ENCODE measurements at regions not wholly inside any gene's neighbourhood (a gene's known extent, or its start where the extent isn't known, plus 50 kb on each side); places are given as distances from the start of the nearest gene placed in this dataset.

- TF ChIP-seq CTCF (IDR thresholded peaks at IDR 0.05; ENCODE audit: low read depth, low read length, poor library complexity, severe bottlenecking): no peak
- Histone ChIP-seq H3K9me2 (replicated peaks; ENCODE audit: control insufficient read depth, low read length) (no peaks in the 10 kb centered on the region), H3F3A (ENCODE audit: control insufficient read depth, insufficient read depth) (no peaks in the 10 kb centered on the region), H3K4me1 (ENCODE audit: control insufficient read depth, low read length) (no peaks in the 10 kb centered on the region), H4K20me1 (ENCODE audit: control insufficient read depth, insufficient read depth, low read depth, low read length) (no peaks in the 10 kb centered on the region), H3K4me2 (ENCODE audit: low read length) (no peak overlapping the region), H3K27me3 (ENCODE audit: control insufficient read depth, low read length) (no peaks in the 10 kb centered on the region), H3K9me3 (ENCODE audit: control insufficient read depth, insufficient read depth, low read length) (no peaks in the 10 kb centered on the region), H3K27ac (ENCODE audit: low read depth, low read length) (no peak overlapping the region), H3K79me2 (ENCODE audit: control insufficient read depth, low read length) (no peaks in the 10 kb centered on the region), H3K36me3 (ENCODE audit: control insufficient read depth, low read length) (no peaks in the 10 kb centered on the region), H3K4me3 (ENCODE audit: low read length) (no peak overlapping the region)
Measured at GRCh38 chr2:2960441-2961133, 417.0 kb downstream of the EIPR1 start.

- no peaks in the 10 kb centered on the region for H3K9me2 ChIP-seq (replicated peaks; ENCODE audit: control insufficient read depth, low read length)
- H4K20me1 ChIP-seq (ENCODE audit: control insufficient read depth, insufficient read depth, low read depth, low read length): no peaks in the 10 kb centered on the region
- no peak overlapping the region for H3K4me3 ChIP-seq (ENCODE audit: low read length)
- H3K27ac ChIP-seq (ENCODE audit: low read depth, low read length): no peak overlapping the region
- TF ChIP-seq CTCF (IDR thresholded peaks at IDR 0.05; ENCODE audit: low read depth, low read length, poor library complexity, severe bottlenecking): no peak
- no peaks in the 10 kb centered on the region for H3K4me1 ChIP-seq (ENCODE audit: control insufficient read depth, low read length)
- H3K4me2 ChIP-seq (ENCODE audit: low read length): no peak overlapping the region
- no peaks in the 10 kb centered on the region for H3K79me2 ChIP-seq (ENCODE audit: control insufficient read depth, low read length)
- H3K9me3 ChIP-seq (ENCODE audit: control insufficient read depth, insufficient read depth, low read length): no peaks in the 10 kb centered on the region
- no peaks in the 10 kb centered on the region for H3K36me3 ChIP-seq (ENCODE audit: control insufficient read depth, low read length)
- no peaks in the 10 kb centered on the region for H3K27me3 ChIP-seq (ENCODE audit: control insufficient read depth, low read length)
- no peaks in the 10 kb centered on the region for H3F3A ChIP-seq (ENCODE audit: control insufficient read depth, insufficient read depth)
Measured at GRCh38 chr2:2950403-2950952, 427.1 kb downstream of the EIPR1 start.

GRCh38 chr2:2947406-2947805, 430.2 kb downstream of the EIPR1 start:
- Histone ChIP-seq H3K4me1 (ENCODE audit: control insufficient read depth, low read length) (no peaks in the 10 kb centered on the region), H3F3A (ENCODE audit: control insufficient read depth, insufficient read depth) (no peaks in the 10 kb centered on the region), H4K20me1 (ENCODE audit: control insufficient read depth, insufficient read depth, low read depth, low read length) (no peaks in the 10 kb centered on the region), H3K4me2 (ENCODE audit: low read length) (no peak overlapping the region), H3K9me3 (ENCODE audit: control insufficient read depth, insufficient read depth, low read length) (no peaks in the 10 kb centered on the region), H3K79me2 (ENCODE audit: control insufficient read depth, low read length) (no peaks in the 10 kb centered on the region), H3K9me2 (replicated peaks; ENCODE audit: control insufficient read depth, low read length) (no peaks in the 10 kb centered on the region), H3K4me3 (ENCODE audit: low read length) (no peak overlapping the region), H3K27ac (ENCODE audit: low read depth, low read length) (no peak overlapping the region), H3K36me3 (ENCODE audit: control insufficient read depth, low read length) (no peaks in the 10 kb centered on the region), H3K27me3 (ENCODE audit: control insufficient read depth, low read length) (no peaks in the 10 kb centered on the region)
- no peak for TF ChIP-seq CTCF (IDR thresholded peaks at IDR 0.05; ENCODE audit: low read depth, low read length, poor library complexity, severe bottlenecking)
- TF ChIP-seq EZH2phosphoT487 (IDR thresholded peaks at IDR 0.05; ENCODE audit: borderline replicate concordance, low read length): no peak

Data from DOHH2 (cell line).